ENCODE measurements at regions not wholly inside any gene's neighbourhood (a gene's known extent, or its start where the extent isn't known, plus 50 kb on each side); places are given as distances from the start of the nearest gene placed in this dataset.

GRCh38 chr3:72698154-72698917 is 149.9 kb downstream of the SHQ1 start:
- Histone ChIP-seq H3K27me3 (ENCODE audit: control insufficient read depth, insufficient read depth, low read length) (no peaks in the 10 kb centered on the region), H3K36me3 (ENCODE audit: control insufficient read depth, insufficient read depth, low read length) (no peaks in the 10 kb centered on the region), H3K9me3 (replicated peaks; ENCODE audit: control insufficient read depth, low read depth, low read length) (no peaks in the 10 kb centered on the region), H3K27ac (ENCODE audit: low read length) (no peak overlapping the region), H3K4me3 (ENCODE audit: low read length) (no peak overlapping the region), H3K4me1 (ENCODE audit: control insufficient read depth, insufficient read depth, low read length) (no peaks in the 10 kb centered on the region)
- 13% methylated on average over 2 of the region's 3 CpGs for WGBS (ENCODE audit: insufficient coverage)
- DNase-seq = no peak

GRCh38 chr3:72697717-72698116 is 150.5 kb downstream of the SHQ1 start:
- no peaks in the 10 kb centered on the region for H3K36me3 ChIP-seq (ENCODE audit: control insufficient read depth, insufficient read depth, low read length)
- H3K27me3 ChIP-seq (ENCODE audit: control insufficient read depth, insufficient read depth, low read length) = no peaks in the 10 kb centered on the region
- H3K4me1 ChIP-seq (ENCODE audit: control insufficient read depth, insufficient read depth, low read length) = no peaks in the 10 kb centered on the region
- no peak overlapping the region for H3K27ac ChIP-seq (ENCODE audit: low read length)
- DNase-seq = no peak
- whole genome bisulfite sequencing (ENCODE audit: insufficient coverage) = 86% methylated on average over 2 of the region's 2 CpGs
- H3K9me3 ChIP-seq (replicated peaks; ENCODE audit: control insufficient read depth, low read depth, low read length) = no peaks in the 10 kb centered on the region
- H3K4me3 ChIP-seq (ENCODE audit: low read length) = no peak overlapping the region

GRCh38 chr3:72696815-72697214 is 151.4 kb downstream of the SHQ1 start:
- Histone ChIP-seq H3K9me3 (replicated peaks; ENCODE audit: control insufficient read depth, low read depth, low read length) (no peaks in the 10 kb centered on the region), H3K4me3 (ENCODE audit: low read length) (no peak overlapping the region), H3K27me3 (ENCODE audit: control insufficient read depth, insufficient read depth, low read length) (no peaks in the 10 kb centered on the region), H3K4me1 (ENCODE audit: control insufficient read depth, insufficient read depth, low read length) (no peaks in the 10 kb centered on the region), H3K36me3 (ENCODE audit: control insufficient read depth, insufficient read depth, low read length) (no peaks in the 10 kb centered on the region), H3K27ac (ENCODE audit: low read length) (no peak overlapping the region)
- no CpG with 5 or more reads among the region's 5 CpGs for WGBS (ENCODE audit: insufficient coverage)
- DNase-seq = no peak

GRCh38 chr3:72694398-72694797 is 153.8 kb downstream of the SHQ1 start:
- WGBS (ENCODE audit: insufficient coverage) = 41% methylated on average over 4 of the region's 6 CpGs
- no peaks in the 10 kb centered on the region for H3K36me3 ChIP-seq (ENCODE audit: control insufficient read depth, insufficient read depth, low read length)

GRCh38 chr3:72692990-72693389 is 155.3 kb downstream of the SHQ1 start:
- 36% methylated on average over 4 of the region's 9 CpGs for WGBS (ENCODE audit: insufficient coverage)
- Histone ChIP-seq H3K4me3 (ENCODE audit: low read length) (no peak overlapping the region), H3K27ac (ENCODE audit: low read length) (no peak overlapping the region), H3K27me3 (ENCODE audit: control insufficient read depth, insufficient read depth, low read length) (no peaks in the 10 kb centered on the region), H3K36me3 (ENCODE audit: control insufficient read depth, insufficient read depth, low read length) (no peaks in the 10 kb centered on the region), H3K4me1 (ENCODE audit: control insufficient read depth, insufficient read depth, low read length) (peaks cover 7% of the 10 kb centered on the region), H3K9me3 (replicated peaks; ENCODE audit: control insufficient read depth, low read depth, low read length) (no peaks in the 10 kb centered on the region)
- no peak for DNase-seq

More at GRCh38 chr3:72694398-72694797, 153.8 kb downstream of the SHQ1 start:
- Histone ChIP-seq H3K27ac (ENCODE audit: low read length) (no peak overlapping the region), H3K4me1 (ENCODE audit: control insufficient read depth, insufficient read depth, low read length) (peaks cover 7% of the 10 kb centered on the region), H3K4me3 (ENCODE audit: low read length) (no peak overlapping the region), H3K9me3 (replicated peaks; ENCODE audit: control insufficient read depth, low read depth, low read length) (no peaks in the 10 kb centered on the region), H3K27me3 (ENCODE audit: control insufficient read depth, insufficient read depth, low read length) (no peaks in the 10 kb centered on the region)
- DNase-seq = no peak

- no peak overlapping the region for H3K4me3 ChIP-seq (ENCODE audit: low read length)
- H3K27ac ChIP-seq (ENCODE audit: low read length) = no peak overlapping the region
- WGBS (ENCODE audit: insufficient coverage) = 33% methylated on average over 1 of the region's 5 CpGs
- peaks cover 2% of the 10 kb centered on the region for H3K27me3 ChIP-seq (ENCODE audit: control insufficient read depth, insufficient read depth, low read length)
- peaks cover 7% of the 10 kb centered on the region for H3K4me1 ChIP-seq (ENCODE audit: control insufficient read depth, insufficient read depth, low read length)
- DNase-seq = peak; percentile 74
- H3K9me3 ChIP-seq (replicated peaks; ENCODE audit: control insufficient read depth, low read depth, low read length) = no peaks in the 10 kb centered on the region
- H3K36me3 ChIP-seq (ENCODE audit: control insufficient read depth, insufficient read depth, low read length) = no peaks in the 10 kb centered on the region
These were observed 157.6 kb downstream of the SHQ1 start for GRCh38 chr3:72690629-72691028.

GRCh38 chr3:72682936-72683452 is 165.3 kb downstream of the SHQ1 start:
- H3K9me3 ChIP-seq (replicated peaks; ENCODE audit: control insufficient read depth, low read depth, low read length) = no peaks in the 10 kb centered on the region
- WGBS (ENCODE audit: insufficient coverage) = no CpG with 5 or more reads among the region's 2 CpGs
- H3K27me3 ChIP-seq (ENCODE audit: control insufficient read depth, insufficient read depth, low read length) = peaks cover 2% of the 10 kb centered on the region
- DNase-seq = no peak
- H3K36me3 ChIP-seq (ENCODE audit: control insufficient read depth, insufficient read depth, low read length) = no peaks in the 10 kb centered on the region
- peaks cover 9% of the 10 kb centered on the region for H3K4me1 ChIP-seq (ENCODE audit: control insufficient read depth, insufficient read depth, low read length)
- no peak overlapping the region for H3K4me3 ChIP-seq (ENCODE audit: low read length)
- no peak overlapping the region for H3K27ac ChIP-seq (ENCODE audit: low read length)

- no peak overlapping the region for H3K27ac ChIP-seq (ENCODE audit: low read length)
- H3K9me3 ChIP-seq (replicated peaks; ENCODE audit: control insufficient read depth, low read depth, low read length) = no peaks in the 10 kb centered on the region
- DNase-seq = no peak
- 60% methylated on average over 1 of the region's 6 CpGs for WGBS (ENCODE audit: insufficient coverage)
- no peaks in the 10 kb centered on the region for H3K27me3 ChIP-seq (ENCODE audit: control insufficient read depth, insufficient read depth, low read length)
- no peaks in the 10 kb centered on the region for H3K36me3 ChIP-seq (ENCODE audit: control insufficient read depth, insufficient read depth, low read length)
- peaks cover 9% of the 10 kb centered on the region for H3K4me1 ChIP-seq (ENCODE audit: control insufficient read depth, insufficient read depth, low read length)
- no peak overlapping the region for H3K4me3 ChIP-seq (ENCODE audit: low read length)
These were observed 166.6 kb downstream of the SHQ1 start for GRCh38 chr3:72681598-72681997.

- H3K27ac ChIP-seq (ENCODE audit: low read length) = no peak overlapping the region
- no peaks in the 10 kb centered on the region for H3K9me3 ChIP-seq (replicated peaks; ENCODE audit: control insufficient read depth, low read depth, low read length)
- H3K27me3 ChIP-seq (ENCODE audit: control insufficient read depth, insufficient read depth, low read length) = no peaks in the 10 kb centered on the region
- no peaks in the 10 kb centered on the region for H3K36me3 ChIP-seq (ENCODE audit: control insufficient read depth, insufficient read depth, low read length)
- 75% methylated on average over 4 of the region's 4 CpGs for WGBS (ENCODE audit: insufficient coverage)
- DNase-seq = no peak
- H3K4me1 ChIP-seq (ENCODE audit: control insufficient read depth, insufficient read depth, low read length) = peaks cover 9% of the 10 kb centered on the region
- no peak overlapping the region for H3K4me3 ChIP-seq (ENCODE audit: low read length)
These were observed 167.5 kb downstream of the SHQ1 start for GRCh38 chr3:72680766-72681165.

- H3K9me3 ChIP-seq (replicated peaks; ENCODE audit: control insufficient read depth, low read depth, low read length) = peaks cover 4% of the 10 kb centered on the region
- H3K4me1 ChIP-seq (ENCODE audit: control insufficient read depth, insufficient read depth, low read length) = peaks cover 9% of the 10 kb centered on the region
- H3K27ac ChIP-seq (ENCODE audit: low read length) = no peak overlapping the region
- H3K4me3 ChIP-seq (ENCODE audit: low read length) = no peak overlapping the region
- H3K36me3 ChIP-seq (ENCODE audit: control insufficient read depth, insufficient read depth, low read length) = no peaks in the 10 kb centered on the region
- DNase-seq = peak; percentile 74
- no peaks in the 10 kb centered on the region for H3K27me3 ChIP-seq (ENCODE audit: control insufficient read depth, insufficient read depth, low read length)
- no CpG with 5 or more reads among the region's 6 CpGs for WGBS (ENCODE audit: insufficient coverage)
These were observed 168.6 kb downstream of the SHQ1 start for GRCh38 chr3:72679540-72680198.

All from muscle of leg (tissue), 3 donors.